ENCODE measurements at regions not wholly inside any gene's neighbourhood (a gene's known extent, or its start where the extent isn't known, plus 50 kb on each side); places are given as distances from the start of the nearest gene placed in this dataset.

DNA sequence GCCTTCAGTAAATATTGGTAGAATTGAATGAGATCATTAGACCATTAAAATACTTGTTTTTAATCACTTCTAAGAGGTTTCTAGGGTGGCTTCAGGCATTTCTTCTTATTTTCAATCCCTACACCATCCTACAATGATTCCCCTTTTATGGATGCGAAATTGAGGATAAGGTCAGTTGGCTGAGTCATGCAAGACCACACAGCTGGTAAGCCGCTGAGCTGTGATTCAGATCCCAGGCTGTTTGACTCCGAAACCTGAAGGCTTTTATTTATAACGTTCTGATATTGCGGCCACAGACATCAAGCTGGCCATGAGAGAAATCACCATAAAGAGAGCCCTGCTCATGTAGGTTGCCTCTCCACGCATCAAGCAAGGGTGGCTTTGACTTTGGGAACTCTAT, 133.4 kb downstream of the VAPA start:
- Histone ChIP-seq H3K9me3 (ENCODE audit: control insufficient read depth, low read depth, low read length) (peaks cover 2% of the 10 kb centered on the region), H3K4me1 (ENCODE audit: control insufficient read depth, insufficient read depth, low read length) (no peaks in the 10 kb centered on the region), H3K36me3 (ENCODE audit: control insufficient read depth, insufficient read depth, low read length) (no peaks in the 10 kb centered on the region), H3K27ac (ENCODE audit: low read length) (no peak overlapping the region), H3K27me3 (ENCODE audit: control insufficient read depth, insufficient read depth, low read length) (no peaks in the 10 kb centered on the region), H3K4me3 (ENCODE audit: low read length) (no peak overlapping the region)
- no peak for DNase-seq
- WGBS (ENCODE audit: insufficient coverage, low lambda C conversion rate): no CpG with 5 or more reads among the region's 6 CpGs

DNA sequence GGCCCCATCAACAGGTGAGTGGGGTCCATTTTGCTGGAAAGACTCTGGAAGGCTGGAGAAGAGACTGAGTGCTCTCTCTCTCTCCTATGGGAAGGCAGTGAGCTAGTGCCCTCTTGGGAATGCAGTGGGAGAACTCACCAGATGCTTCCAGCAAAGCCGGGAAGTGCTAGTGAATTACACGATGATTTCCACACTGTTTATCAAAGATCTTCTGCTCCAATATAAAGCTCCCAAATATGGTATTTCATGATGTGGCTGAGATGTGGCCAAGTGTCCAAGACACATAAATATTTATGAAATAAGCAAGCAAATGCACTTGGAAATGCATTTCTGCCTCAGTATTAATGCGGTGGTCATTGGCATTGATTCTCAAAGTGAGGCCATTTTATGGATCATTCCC, 135.9 kb downstream of the VAPA start:
- no peaks in the 10 kb centered on the region for H3K36me3 ChIP-seq (ENCODE audit: control insufficient read depth, insufficient read depth, low read length)
- WGBS (ENCODE audit: insufficient coverage, low lambda C conversion rate): 80% methylated on average over 1 of the region's 3 CpGs
- no peak overlapping the region for H3K27ac ChIP-seq (ENCODE audit: low read length)
- no peaks in the 10 kb centered on the region for H3K27me3 ChIP-seq (ENCODE audit: control insufficient read depth, insufficient read depth, low read length)
- no peak for DNase-seq
- H3K4me1 ChIP-seq (ENCODE audit: control insufficient read depth, insufficient read depth, low read length): no peaks in the 10 kb centered on the region
- H3K4me3 ChIP-seq (ENCODE audit: low read length): no peak overlapping the region
- H3K9me3 ChIP-seq (ENCODE audit: control insufficient read depth, low read depth, low read length): no peaks in the 10 kb centered on the region

DNA sequence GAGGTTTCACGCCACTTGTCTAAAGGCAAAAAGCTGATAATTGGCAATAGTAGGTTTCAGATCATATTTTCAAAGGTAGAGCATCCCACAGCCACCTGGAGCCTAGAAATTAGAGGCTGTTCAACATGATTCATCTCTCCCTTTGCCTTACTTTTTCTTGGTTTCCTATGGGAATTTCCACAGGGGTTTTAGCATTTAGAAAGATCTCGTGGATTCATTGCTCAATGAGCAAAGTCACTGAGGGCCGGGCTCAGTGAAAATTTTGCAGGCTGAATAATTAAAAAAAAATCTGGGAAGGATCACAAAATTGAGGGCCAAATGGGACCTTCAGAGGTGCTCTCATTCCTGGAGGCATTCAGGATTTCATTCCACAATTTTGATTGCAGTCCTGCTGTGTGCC, 137.1 kb downstream of the VAPA start:
- H3K27me3 ChIP-seq (ENCODE audit: control insufficient read depth, insufficient read depth, low read length): no peaks in the 10 kb centered on the region
- no peak overlapping the region for H3K27ac ChIP-seq (ENCODE audit: low read length)
- H3K9me3 ChIP-seq (ENCODE audit: control insufficient read depth, low read depth, low read length): no peaks in the 10 kb centered on the region

DNA sequence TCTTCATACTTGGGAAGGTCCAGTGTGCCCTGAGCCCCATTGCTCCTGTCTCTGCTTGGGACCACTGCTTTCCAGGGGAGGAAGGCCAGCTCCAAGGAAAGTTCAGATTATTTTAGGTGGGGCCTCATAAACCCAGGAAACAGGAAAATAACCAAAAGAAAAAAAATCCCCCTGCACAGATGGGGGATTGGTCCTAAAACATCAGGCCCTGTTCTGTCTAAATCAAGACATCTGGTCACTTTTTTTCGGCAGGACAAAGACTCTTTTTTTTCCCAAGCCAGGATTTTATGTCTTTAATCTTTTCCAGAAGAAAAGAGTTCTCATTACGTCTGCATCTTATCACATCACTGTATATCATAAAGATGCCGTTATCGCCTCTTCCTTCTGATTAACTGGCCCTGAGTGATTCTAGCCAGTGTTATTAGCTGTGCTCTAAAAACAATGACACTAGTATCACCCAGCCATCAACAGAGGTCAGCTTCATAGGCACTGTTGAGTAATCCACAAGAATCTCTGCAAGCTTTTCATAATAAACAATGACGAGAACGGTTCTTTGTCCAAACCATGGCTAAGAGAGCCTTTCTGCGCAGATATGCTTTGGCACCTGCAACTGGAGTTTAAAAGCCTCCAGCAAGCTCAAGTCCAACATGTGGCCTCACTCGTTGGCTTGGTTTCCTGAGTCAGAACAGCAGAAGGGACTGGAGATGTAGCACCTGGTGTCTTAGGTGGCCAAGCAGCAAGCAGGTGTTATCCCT, 138.2 kb downstream of the VAPA start:
- Histone ChIP-seq H3K27ac (ENCODE audit: low read length) (no peak overlapping the region), H3K36me3 (ENCODE audit: control insufficient read depth, insufficient read depth, low read length) (no peaks in the 10 kb centered on the region), H3K4me3 (ENCODE audit: low read length) (no peak overlapping the region), H3K9me3 (ENCODE audit: control insufficient read depth, low read depth, low read length) (no peaks in the 10 kb centered on the region), H3K4me1 (ENCODE audit: control insufficient read depth, insufficient read depth, low read length) (no peaks in the 10 kb centered on the region), H3K27me3 (ENCODE audit: control insufficient read depth, insufficient read depth, low read length) (no peaks in the 10 kb centered on the region)
- peak; percentile 26 to 40 for DNase-seq
- 17% methylated on average over 1 of the region's 8 CpGs for WGBS (ENCODE audit: insufficient coverage, low lambda C conversion rate)

More for the DNA sequence above, 137.1 kb downstream of the VAPA start:
- Histone ChIP-seq H3K4me1 (ENCODE audit: control insufficient read depth, insufficient read depth, low read length) (no peaks in the 10 kb centered on the region), H3K4me3 (ENCODE audit: low read length) (no peak overlapping the region), H3K36me3 (ENCODE audit: control insufficient read depth, insufficient read depth, low read length) (no peaks in the 10 kb centered on the region)
- WGBS (ENCODE audit: insufficient coverage, low lambda C conversion rate): no CpG with 5 or more reads among the region's 3 CpGs
- no peak for DNase-seq

DNA sequence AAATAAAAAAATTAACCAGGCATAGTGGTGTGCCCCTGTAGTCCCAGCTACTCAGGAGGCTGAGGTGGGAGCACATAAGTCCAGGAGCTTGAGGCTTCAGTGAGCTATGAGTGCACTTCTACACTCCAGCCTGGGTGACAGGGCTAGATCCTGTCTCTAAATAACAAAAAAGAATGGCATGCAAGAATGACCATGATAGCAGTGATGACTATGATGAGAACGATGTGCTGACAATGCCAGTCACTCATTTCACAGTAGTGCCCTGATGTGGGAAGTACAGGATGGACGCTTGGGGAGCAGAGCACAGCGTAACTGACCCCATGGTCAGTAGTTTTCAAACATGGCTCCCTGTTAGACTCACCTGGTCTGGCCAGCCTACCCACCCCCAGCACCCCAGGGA, 139.1 kb downstream of the VAPA start:
- no peak for DNase-seq
- no CpG with 5 or more reads among the region's 3 CpGs for WGBS (ENCODE audit: insufficient coverage, low lambda C conversion rate)
- peaks cover 2% of the 10 kb centered on the region for H3K4me1 ChIP-seq (ENCODE audit: control insufficient read depth, insufficient read depth, low read length)
- H3K9me3 ChIP-seq (ENCODE audit: control insufficient read depth, low read depth, low read length): no peaks in the 10 kb centered on the region
- no peaks in the 10 kb centered on the region for H3K27me3 ChIP-seq (ENCODE audit: control insufficient read depth, insufficient read depth, low read length)
- no peaks in the 10 kb centered on the region for H3K36me3 ChIP-seq (ENCODE audit: control insufficient read depth, insufficient read depth, low read length)
- no peak overlapping the region for H3K27ac ChIP-seq (ENCODE audit: low read length)
- H3K4me3 ChIP-seq (ENCODE audit: low read length): no peak overlapping the region

DNA sequence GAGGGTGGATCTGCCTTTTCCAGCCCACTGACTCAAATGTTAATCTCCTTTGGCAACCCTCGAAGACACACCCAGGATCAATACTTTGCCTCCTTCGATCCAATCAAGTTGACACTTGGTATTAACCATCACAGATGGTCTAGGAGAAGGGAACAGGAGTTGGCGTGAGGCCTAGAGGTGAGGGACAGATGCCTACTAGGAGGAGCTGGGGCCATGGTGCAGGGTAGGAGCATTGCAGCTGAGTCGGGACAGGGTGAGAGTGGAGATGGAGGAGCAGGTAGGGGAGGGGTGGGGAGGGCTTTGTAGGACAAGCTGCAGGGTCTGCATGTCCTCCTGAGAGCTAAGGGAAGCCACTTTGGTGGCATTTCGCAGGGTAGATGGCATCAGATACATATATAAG, 140.0 kb downstream of the VAPA start:
- Histone ChIP-seq H3K9me3 (ENCODE audit: control insufficient read depth, low read depth, low read length) (no peaks in the 10 kb centered on the region), H3K27ac (ENCODE audit: low read length) (no peak overlapping the region), H3K36me3 (ENCODE audit: control insufficient read depth, insufficient read depth, low read length) (no peaks in the 10 kb centered on the region), H3K4me3 (ENCODE audit: low read length) (no peak overlapping the region), H3K27me3 (ENCODE audit: control insufficient read depth, insufficient read depth, low read length) (no peaks in the 10 kb centered on the region), H3K4me1 (ENCODE audit: control insufficient read depth, insufficient read depth, low read length) (peaks cover 5% of the 10 kb centered on the region)
- no peak for DNase-seq
- 100% methylated on average over 1 of the region's 5 CpGs for WGBS (ENCODE audit: insufficient coverage, low lambda C conversion rate)

DNA sequence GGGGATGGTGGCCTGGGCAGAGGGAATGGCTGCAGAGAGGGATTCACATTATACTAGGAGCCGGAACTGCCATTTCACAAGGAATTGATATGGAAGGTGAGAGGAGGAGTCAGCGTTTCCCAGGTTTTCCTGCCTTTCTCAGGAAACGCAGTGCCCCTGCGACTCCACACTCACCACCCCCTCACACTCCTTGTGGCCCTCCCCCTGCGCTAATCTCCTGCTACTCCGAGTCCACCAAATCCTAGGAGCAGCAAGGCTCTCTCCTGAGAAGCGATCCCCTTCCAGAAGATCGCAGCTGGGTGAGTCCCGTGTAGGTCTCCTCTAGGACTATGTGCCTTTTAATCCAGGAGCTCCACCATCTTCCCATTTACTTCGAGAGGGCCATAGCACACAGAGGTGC, 140.6 kb downstream of the VAPA start:
- Histone ChIP-seq H3K36me3 (ENCODE audit: control insufficient read depth, insufficient read depth, low read length) (no peaks in the 10 kb centered on the region), H3K27me3 (ENCODE audit: control insufficient read depth, insufficient read depth, low read length) (no peaks in the 10 kb centered on the region), H3K4me1 (ENCODE audit: control insufficient read depth, insufficient read depth, low read length) (peaks cover 5% of the 10 kb centered on the region), H3K4me3 (ENCODE audit: low read length) (no peak overlapping the region), H3K27ac (ENCODE audit: low read length) (no peak overlapping the region), H3K9me3 (ENCODE audit: control insufficient read depth, low read depth, low read length) (no peaks in the 10 kb centered on the region)
- WGBS (ENCODE audit: insufficient coverage, low lambda C conversion rate): no CpG with 5 or more reads among the region's 10 CpGs
- DNase-seq: no peak

DNA sequence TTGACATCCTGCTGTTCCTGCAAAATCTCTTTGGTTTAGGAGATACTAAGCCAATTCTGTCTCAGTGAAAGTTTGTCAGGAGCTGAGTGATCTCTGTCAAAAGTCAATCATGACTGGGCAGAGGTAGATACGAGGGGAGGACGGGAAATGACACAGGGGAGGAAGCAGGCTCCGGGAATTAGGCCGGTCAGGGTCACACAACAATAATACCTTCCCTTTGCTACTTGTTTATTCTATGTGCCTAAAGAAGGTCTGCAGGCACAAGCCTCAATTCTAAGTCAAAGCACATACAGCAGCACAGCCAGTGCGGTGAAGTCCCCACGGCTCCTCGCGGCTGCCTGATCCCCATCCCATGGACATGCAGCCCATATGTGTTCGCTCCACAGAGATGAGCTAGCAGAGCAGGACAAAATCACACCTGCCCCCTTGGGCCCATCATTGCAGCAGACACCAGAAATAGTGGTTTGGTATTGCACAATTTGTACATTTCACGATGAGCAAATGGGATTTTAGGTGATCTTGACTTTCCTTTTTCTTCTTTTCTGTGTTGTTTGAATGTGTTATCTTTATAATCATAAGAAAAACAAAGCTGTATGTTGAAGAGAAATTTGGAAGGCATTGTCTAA, 141.4 kb downstream of the VAPA start:
- H3K4me3 ChIP-seq (ENCODE audit: low read length): no peak overlapping the region
- no peaks in the 10 kb centered on the region for H3K27me3 ChIP-seq (ENCODE audit: control insufficient read depth, insufficient read depth, low read length)
- H3K27ac ChIP-seq (ENCODE audit: low read length): no peak overlapping the region
- no peak for DNase-seq
- no CpG with 5 or more reads among the region's 10 CpGs for WGBS (ENCODE audit: insufficient coverage, low lambda C conversion rate)
- no peaks in the 10 kb centered on the region for H3K36me3 ChIP-seq (ENCODE audit: control insufficient read depth, insufficient read depth, low read length)
- H3K9me3 ChIP-seq (ENCODE audit: control insufficient read depth, low read depth, low read length): no peaks in the 10 kb centered on the region
- peaks cover 5% of the 10 kb centered on the region for H3K4me1 ChIP-seq (ENCODE audit: control insufficient read depth, insufficient read depth, low read length)

DNA sequence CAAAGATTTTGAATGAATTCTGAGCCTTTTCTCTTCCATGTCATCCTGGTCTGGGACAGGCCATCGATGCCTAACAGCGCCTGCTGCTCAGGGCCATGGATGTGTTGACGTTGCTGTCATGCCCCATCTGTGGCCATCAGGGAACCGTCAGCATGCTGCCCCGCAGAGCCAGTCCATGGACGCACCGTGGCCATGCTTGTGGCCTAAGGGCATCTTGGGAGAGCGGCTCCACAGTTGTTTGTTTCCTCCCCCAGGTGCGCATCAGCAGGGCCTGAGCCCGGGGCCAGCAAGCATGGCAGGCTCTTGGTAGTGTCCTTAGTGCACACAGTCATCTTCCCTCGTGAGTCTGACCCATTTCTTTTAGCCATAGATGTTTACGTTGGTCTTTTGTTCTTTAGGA, 142.7 kb downstream of the VAPA start:
- H3K9me3 ChIP-seq (ENCODE audit: control insufficient read depth, low read depth, low read length): no peaks in the 10 kb centered on the region
- H3K4me1 ChIP-seq (ENCODE audit: control insufficient read depth, insufficient read depth, low read length): peaks cover 8% of the 10 kb centered on the region
- no peak overlapping the region for H3K4me3 ChIP-seq (ENCODE audit: low read length)
- WGBS (ENCODE audit: insufficient coverage, low lambda C conversion rate): 100% methylated on average over 2 of the region's 12 CpGs
- H3K27ac ChIP-seq (ENCODE audit: low read length): no peak overlapping the region
- H3K27me3 ChIP-seq (ENCODE audit: control insufficient read depth, insufficient read depth, low read length): no peaks in the 10 kb centered on the region
- H3K36me3 ChIP-seq (ENCODE audit: control insufficient read depth, insufficient read depth, low read length): no peaks in the 10 kb centered on the region
- DNase-seq: no peak

DNA sequence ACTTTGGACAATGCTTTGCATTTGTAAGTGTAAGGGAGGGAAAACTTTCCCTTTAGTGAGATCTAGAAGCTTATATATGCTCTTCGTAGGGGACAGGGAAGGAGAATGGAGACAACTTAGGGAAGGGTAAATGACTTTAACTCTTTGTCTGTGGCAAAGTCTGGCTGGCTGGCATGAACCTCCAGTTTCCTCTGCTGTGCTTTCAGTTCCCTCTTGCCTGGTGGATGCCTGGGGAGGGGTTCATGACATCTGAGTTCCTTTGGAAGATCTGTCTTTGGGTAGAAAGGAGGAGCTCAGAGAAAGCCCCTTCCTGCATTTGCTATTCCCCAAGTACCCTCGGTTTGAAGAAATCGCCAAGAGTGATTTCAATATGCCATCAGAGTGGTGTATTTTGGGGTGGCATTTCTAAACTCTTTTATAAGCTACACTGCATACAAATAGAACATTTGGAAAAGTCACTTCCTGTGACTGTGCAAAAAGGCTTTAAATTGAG, 143.6 kb downstream of the VAPA start:
- no peaks in the 10 kb centered on the region for H3K36me3 ChIP-seq (ENCODE audit: control insufficient read depth, insufficient read depth, low read length)
- no peaks in the 10 kb centered on the region for H3K27me3 ChIP-seq (ENCODE audit: control insufficient read depth, insufficient read depth, low read length)
- H3K27ac ChIP-seq (ENCODE audit: low read length): no peak overlapping the region
- H3K4me1 ChIP-seq (ENCODE audit: control insufficient read depth, insufficient read depth, low read length): peaks cover 8% of the 10 kb centered on the region
- no peak overlapping the region for H3K4me3 ChIP-seq (ENCODE audit: low read length)
- no CpG with 5 or more reads among the region's 3 CpGs for WGBS (ENCODE audit: insufficient coverage, low lambda C conversion rate)
- no peaks in the 10 kb centered on the region for H3K9me3 ChIP-seq (ENCODE audit: control insufficient read depth, low read depth, low read length)
- DNase-seq: no peak

Measured in large intestine (tissue), 3 donors.